OCI-LY7 (cell line): ENCODE measurements at regions not wholly inside any gene's neighbourhood (a gene's known extent, or its start where the extent isn't known, plus 50 kb on each side); places are given as distances from the start of the nearest gene placed in this dataset. TPM values are rescaled to one million over a fixed set of nuclear protein-coding genes. Genes with fewer than 3 reads are reported as not detected.

Experiments
- BruUV-seq: library from RNA; stranded (reverse); fragments of 400-500 nt; replicated peaks from 2 replicates; lab custom pipeline; 2021; lab: Mats Ljungman, UMichigan
- CTCF ChIA-PET: fragments of 300-600 bp; sonication (Branson Sonifier 250); formaldehyde crosslinking; loops from one replicate; lab custom pipeline; 2022; ENCODE audit warnings: antibody characterized with exemption; ENCODE audit not compliant: unreplicated experiment; lab: Charles Lee
- POLR2A ChIA-PET: fragments of 300-600 bp; sonication (Branson Sonifier 250); formaldehyde crosslinking; loops from one replicate; lab custom pipeline; 2022; ENCODE audit warnings: antibody characterized with exemption; lab: Charles Lee
- DNase-seq: peaks from one replicate; pipeline ENCODE4 v3.0.0-alpha.2; 2015; ENCODE audit warnings: low spot score
- H2AFZ ChIP-seq: fragments of 200-600 bp; sonication (generic), shearing (Covaris generic); 2 replicates; pipeline ENCODE4 v1.6.1; 2014; ENCODE audit warnings: mild to moderate bottlenecking, antibody characterized with exemption, low read length, moderate library complexity
- H3K27ac ChIP-seq: fragments of 200-600 bp; sonication (generic); 2 replicates; pipeline ENCODE4 v1.5.1; 2014; ENCODE audit warnings: mixed run types, low read depth, mild to moderate bottlenecking, moderate library complexity, low read length, inconsistent platforms; ENCODE audit not compliant: poor library complexity, severe bottlenecking
- H3K36me3 ChIP-seq: fragments of 200-600 bp; sonication (generic); 2 replicates; pipeline ENCODE4 v1.6.1; 2014; ENCODE audit warnings: mild to moderate bottlenecking, antibody characterized with exemption, low read length, moderate library complexity, mixed read lengths; ENCODE audit not compliant: insufficient read depth
- H3K4me1 ChIP-seq: fragments of 200-600 bp; sonication (generic); 2 replicates; pipeline ENCODE4 v1.5.1; 2014; ENCODE audit warnings: mild to moderate bottlenecking, low read length; ENCODE audit not compliant: insufficient read depth, poor library complexity, severe bottlenecking
- H3K4me2 ChIP-seq: fragments of 200-600 bp; sonication (generic); 2 replicates; pipeline ENCODE4 v1.6.1; 2014; ENCODE audit warnings: mild to moderate bottlenecking, low read length
- H3K4me3 ChIP-seq: fragments of 200-600 bp; sonication (generic); 2 replicates; pipeline ENCODE4 v1.5.1; 2014; ENCODE audit warnings: mild to moderate bottlenecking, low read depth, low read length; ENCODE audit not compliant: poor library complexity, severe bottlenecking
- H3K79me2 ChIP-seq: fragments of 200-600 bp; sonication (generic); 2 replicates; pipeline ENCODE4 v1.6.1; 2016; ENCODE audit warnings: low read depth, mild to moderate bottlenecking, low read length, moderate library complexity, mixed read lengths; ENCODE audit not compliant: insufficient read depth
- H3K9me2 ChIP-seq: fragments of 200-600 bp; sonication (generic); 2 replicates; pipeline ENCODE4 v1.6.1; 2016; ENCODE audit warnings: mild to moderate bottlenecking, low read length, mixed read lengths; ENCODE audit not compliant: insufficient read depth
- H3K9me3 ChIP-seq: fragments of 200-600 bp; sonication (generic); 2 replicates; pipeline ENCODE4 v1.6.1; 2014; ENCODE audit warnings: mild to moderate bottlenecking, mixed run types, low read length, mixed read lengths
- H4K20me1 ChIP-seq: fragments of 200-600 bp; sonication (generic); 2 replicates; pipeline ENCODE4 v1.6.1; 2014; ENCODE audit warnings: mild to moderate bottlenecking, antibody characterized with exemption, low read length, moderate library complexity, mixed read lengths; ENCODE audit not compliant: insufficient read depth
- EZH2phosphoT487 ChIP-seq: fragments of 200-600 bp; sonication (generic); IDR thresholded peaks from 2 replicates; pipeline ENCODE4 v1.6.1; 2018; ENCODE audit warnings: low read depth, borderline replicate concordance, mild to moderate bottlenecking, mixed run types, antibody characterized with exemption, low read length, moderate library complexity, mixed read lengths
- intact Hi-C: fragments of 100-400 bp; cut with micrococcal nuclease; formaldehyde crosslinking; loops from one replicate; pipeline ENCODE4 v1.10.0; 2022; ENCODE audit not compliant: unreplicated experiment
- small RNA-seq: library from RNA; depleted of rRNA; stranded (forward); fragments of <200 nt; gene quantifications from one replicate; pipeline ENCODE3, GENCODE V24; 2014
- TF ChIP-seq, protein P1 (sequence below): fragments of 200-600 bp; sonication (generic); conservative IDR thresholded peaks from 2 replicates; pipeline ENCODE4 v1.5.1; 2014; ENCODE audit warnings: mild to moderate bottlenecking, antibody characterized with exemption, low read length, moderate library complexity, mixed read lengths

DNA sequence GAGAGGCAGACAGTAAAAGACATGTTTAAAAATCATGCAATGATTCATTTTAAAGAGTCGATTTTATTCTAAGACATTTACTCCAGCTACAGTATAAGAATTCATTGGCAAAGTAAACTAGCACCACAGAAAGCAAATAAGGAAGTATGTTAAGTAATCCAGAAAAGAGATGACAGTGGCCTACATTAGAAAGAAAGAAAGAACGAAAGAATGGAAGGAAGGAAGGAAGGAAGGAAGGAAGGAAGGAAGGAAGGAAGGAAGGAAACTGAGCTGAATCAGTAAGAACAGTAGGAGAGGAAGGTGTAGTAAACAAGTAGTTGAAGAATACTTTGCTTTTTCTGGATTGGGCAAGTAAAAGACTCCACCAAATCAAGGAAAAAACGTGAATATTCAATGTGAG is 62.2 kb downstream of the ZZZ3 start:
- no peak for DNase-seq
- Histone ChIP-seq H3K4me2 (no peak overlapping the region), H3K4me3 (no peak overlapping the region), H3K4me1 (no peaks in the 10 kb centered on the region), H3K79me2 (no peaks in the 10 kb centered on the region), H3K36me3 (peaks cover 34% of the 10 kb centered on the region), H3K27ac (no peak overlapping the region), H2AFZ (no peak overlapping the region), H4K20me1 (peaks cover under 1% of the 10 kb centered on the region; the same call in 1 of the 2 replicates), H3K9me3 (no peaks in the 10 kb centered on the region), H3K9me2 (no peaks in the 10 kb centered on the region)
- BruUV-seq: no TSS peak
- POLR2A ChIA-PET: interaction anchor here (0.6 to 0.7 kb wide), 3 partner anchors 17 to 145 kb away, joined by 3 to 5 read pairs (median 3); no protein-coding TSS in a partner anchor
- intact Hi-C loops: no loop called here
- CTCF ChIA-PET: no interaction called here
- TF ChIP-seq, protein P1, sequence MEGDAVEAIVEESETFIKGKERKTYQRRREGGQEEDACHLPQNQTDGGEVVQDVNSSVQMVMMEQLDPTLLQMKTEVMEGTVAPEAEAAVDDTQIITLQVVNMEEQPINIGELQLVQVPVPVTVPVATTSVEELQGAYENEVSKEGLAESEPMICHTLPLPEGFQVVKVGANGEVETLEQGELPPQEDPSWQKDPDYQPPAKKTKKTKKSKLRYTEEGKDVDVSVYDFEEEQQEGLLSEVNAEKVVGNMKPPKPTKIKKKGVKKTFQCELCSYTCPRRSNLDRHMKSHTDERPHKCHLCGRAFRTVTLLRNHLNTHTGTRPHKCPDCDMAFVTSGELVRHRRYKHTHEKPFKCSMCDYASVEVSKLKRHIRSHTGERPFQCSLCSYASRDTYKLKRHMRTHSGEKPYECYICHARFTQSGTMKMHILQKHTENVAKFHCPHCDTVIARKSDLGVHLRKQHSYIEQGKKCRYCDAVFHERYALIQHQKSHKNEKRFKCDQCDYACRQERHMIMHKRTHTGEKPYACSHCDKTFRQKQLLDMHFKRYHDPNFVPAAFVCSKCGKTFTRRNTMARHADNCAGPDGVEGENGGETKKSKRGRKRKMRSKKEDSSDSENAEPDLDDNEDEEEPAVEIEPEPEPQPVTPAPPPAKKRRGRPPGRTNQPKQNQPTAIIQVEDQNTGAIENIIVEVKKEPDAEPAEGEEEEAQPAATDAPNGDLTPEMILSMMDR: no peak
- no peak for TF ChIP-seq EZH2phosphoT487

DNA sequence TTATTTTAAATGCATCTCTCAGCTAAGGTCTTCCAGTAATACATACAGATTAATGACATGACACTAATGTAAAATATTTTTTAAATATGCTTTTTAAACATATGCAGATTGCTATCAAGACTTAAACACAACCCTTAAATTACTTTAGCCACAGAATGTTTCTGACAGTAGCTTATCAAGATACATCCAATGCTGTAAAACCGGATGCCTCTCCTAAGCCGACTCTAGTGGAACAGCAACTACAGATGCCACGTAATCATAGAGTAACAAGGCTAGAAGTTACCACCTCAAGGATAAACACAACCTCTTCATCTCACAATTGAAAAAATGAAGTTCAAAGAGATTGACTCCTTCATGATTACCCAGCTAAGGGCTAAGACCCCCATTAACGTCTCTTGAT is 68.4 kb downstream of the ZZZ3 start:
- no peak for DNase-seq
- H3K4me3 ChIP-seq: no peak overlapping the region
- intact Hi-C loops: no loop called here
- H3K79me2 ChIP-seq: no peaks in the 10 kb centered on the region
- ChIA-PET POLR2A (interaction anchor here (0.8 to 1.1 kb wide), 2 partner anchors 12 to 16 kb away, joined by 3 read pairs; no protein-coding TSS in a partner anchor), CTCF (no interaction called here)
- H3K4me1 ChIP-seq: no peaks in the 10 kb centered on the region
- peaks cover 23% of the 10 kb centered on the region; the same call in 1 of the 2 replicates for H3K9me3 ChIP-seq
- H3K9me2 ChIP-seq: no peaks in the 10 kb centered on the region
- no peak overlapping the region for H3K4me2 ChIP-seq
- H3K36me3 ChIP-seq: peaks cover 33% of the 10 kb centered on the region
- no TSS peak for BruUV-seq
- H3K27ac ChIP-seq: no peak overlapping the region
- H2AFZ ChIP-seq: no peak overlapping the region
- TF ChIP-seq, protein P1: no peak
- no peak for TF ChIP-seq EZH2phosphoT487
- peaks cover 4% of the 10 kb centered on the region; the same call in 1 of the 2 replicates for H4K20me1 ChIP-seq

Small RNA genes lying in the stretch of these regions (small RNA-seq; reads per million reads assigned to genes)
- not detected for gene RNA5SP20
